B cell (primary cell): ENCODE measurements at regions not wholly inside any gene's neighbourhood (a gene's known extent, or its start where the extent isn't known, plus 50 kb on each side); places are given as distances from the start of the nearest gene placed in this dataset.
"Not testable (repeated sequence)": the region's sequence is repeated elsewhere in the genome, so short reads cannot be mapped to it uniquely, and the experiment has no call there.

ENCODE experiments used
- ATAC-seq: fragments of 200-7000 bp; cut with Tn5 transposase; one replicate; pipeline ENCODE4 v1.10.0; 2021; ENCODE audit warnings: low read depth, mild to moderate bottlenecking, moderate number of reproducible peaks, moderate library complexity
- CTCF ChIA-PET: fragments of 350-600 bp; sonication (Branson Sonifier 250); formaldehyde crosslinking; loops from one replicate; lab custom pipeline; 2021; ENCODE audit warnings: antibody characterized with exemption, inconsistent platforms; lab: Charles Lee
- POLR2A ChIA-PET: fragments of 350-600 bp; sonication (Branson Sonifier 250); formaldehyde crosslinking; loops from one replicate; lab custom pipeline; 2021; ENCODE audit warnings: antibody characterized with exemption; lab: Charles Lee
- DNase-seq: peaks from one replicate; pipeline ENCODE4 v3.0.0; 2013
- H2AFZ ChIP-seq: 2 replicates; pipeline ENCODE4 v1.6.1; 2012; ENCODE audit warnings: mild to moderate bottlenecking, low read depth, low read length; ENCODE audit not compliant: insufficient read depth, poor library complexity, severe bottlenecking
- H3K27ac ChIP-seq, 2 donors: 1 replicate in 1 of 2; 2 replicates in 1 of 2; pipeline ENCODE4 v1.5.1; 2012 to 2013; ENCODE audit warnings: low read length in 2 of 2, mild to moderate bottlenecking in 2 of 2, moderate library complexity in 1 of 2
- H3K27me3 ChIP-seq, 4 experiments: fragments of 200-600 bp in 1 of 4; sonication (generic) in 1 of 4; replicated peaks in 1 of 4; 1 replicate in 2 of 4; 2 replicates in 2 of 4; pipeline versions ENCODE4 v1.6.1 to v1.7.0; 2013 to 2016; ENCODE audit warnings: low read length in 3 of 4, mild to moderate bottlenecking in 2 of 4, mixed read lengths in 1 of 4, moderate library complexity in 1 of 4; ENCODE audit not compliant: insufficient read depth in 4 of 4, control insufficient read depth in 3 of 4; ENCODE audit errors: control extremely low read depth in 1 of 4
- H3K36me3 ChIP-seq, 2 experiments: replicated peaks in 1 of 2; 1 replicate in 1 of 2; 2 replicates in 1 of 2; pipeline versions ENCODE4 v1.6.1 to v1.7.1; 2013; ENCODE audit warnings: low read length in 1 of 2; ENCODE audit not compliant: insufficient read depth in 2 of 2, control insufficient read depth in 1 of 2; ENCODE audit errors: control extremely low read depth in 1 of 2, extremely low read depth in 1 of 2
- H3K4me1 ChIP-seq, 2 donors: fragments of 200-600 bp in 1 of 2; sonication (generic) in 1 of 2; 1 replicate in 1 of 2; 2 replicates in 1 of 2; pipeline versions ENCODE4 v1.5.1 to v1.6.1; 2013 to 2017; ENCODE audit warnings: low read length in 2 of 2; ENCODE audit not compliant: control insufficient read depth in 2 of 2, insufficient read depth in 2 of 2
- H3K4me2 ChIP-seq: replicated peaks from 2 replicates; pipeline ENCODE3; 2012; ENCODE audit warnings: mild to moderate bottlenecking, low read depth, low read length; ENCODE audit not compliant: poor library complexity, severe bottlenecking
- H3K4me3 ChIP-seq, 5 experiments: fragments of 200-600 bp in 1 of 5; sonication (generic) in 1 of 5; 1 replicate in 3 of 5; 2 replicates in 2 of 5; pipeline versions ENCODE4 v1.5.1 to v1.7.0; 2011 to 2016; ENCODE audit warnings: low read length in 4 of 5, mild to moderate bottlenecking in 4 of 5, low read depth in 2 of 5, control low read depth in 1 of 5, moderate library complexity in 1 of 5; ENCODE audit not compliant: insufficient read depth in 1 of 5; ENCODE audit errors: control extremely low read depth in 1 of 5, extremely low read depth in 1 of 5
- H3K79me2 ChIP-seq: fragments of 200-600 bp; sonication (generic); one replicate; pipeline ENCODE4 v1.6.0; 2016; ENCODE audit warnings: low read length; ENCODE audit not compliant: control insufficient read depth, insufficient read depth
- H3K9ac ChIP-seq: fragments of 200-600 bp; sonication (generic); 2 replicates; pipeline ENCODE4 v1.6.1; 2017; ENCODE audit warnings: mild to moderate bottlenecking, low read length, moderate library complexity
- H3K9me3 ChIP-seq, 3 donors: one replicate each; pipeline versions ENCODE4 v1.6.1 to v1.7.1; 2013; ENCODE audit warnings: low read length in 2 of 3; ENCODE audit not compliant: control insufficient read depth in 2 of 3, insufficient read depth in 1 of 3; ENCODE audit errors: control extremely low read depth in 1 of 3
- H4K20me1 ChIP-seq: 2 replicates; pipeline ENCODE4 v1.6.0; 2012; ENCODE audit warnings: mild to moderate bottlenecking, low read length; ENCODE audit not compliant: insufficient read depth, control insufficient read depth, poor library complexity, severe bottlenecking
- H3K27ac Mint-ChIP-seq: one replicate; pipeline ENCODE4 v1.8.0; 2021; ENCODE audit warnings: mixed read lengths
- H3K27me3 Mint-ChIP-seq: one replicate; pipeline ENCODE4 v1.8.0; 2021; ENCODE audit warnings: mixed read lengths
- H3K4me1 Mint-ChIP-seq: one replicate; pipeline ENCODE4 v1.8.0; 2021; ENCODE audit warnings: mixed read lengths
- H3K4me3 Mint-ChIP-seq: one replicate; pipeline ENCODE4 v1.8.0; 2021; ENCODE audit warnings: mixed read lengths
- H3K9me3 Mint-ChIP-seq: one replicate; pipeline ENCODE4 v1.8.0; 2022; ENCODE audit warnings: mixed read lengths; ENCODE audit not compliant: insufficient read depth
- EZH2 ChIP-seq: IDR thresholded peaks from 2 replicates; pipeline ENCODE4 v1.6.1; 2012; ENCODE audit warnings: borderline replicate concordance, low read depth, mild to moderate bottlenecking, moderate library complexity, low read length; ENCODE audit not compliant: insufficient read depth, poor library complexity, severe bottlenecking
- WGBS: methylation state at CpG from one replicate; pipeline ENCODE4 v1.1.5; 2013; ENCODE audit warnings: missing lambda C conversion rate; ENCODE audit not compliant: insufficient coverage; 5-methylcytosine and 5-hydroxymethylcytosine counted together
- intact Hi-C: fragments of 100-400 bp; cut with micrococcal nuclease; formaldehyde crosslinking; loops from one replicate; pipeline ENCODE4 v1.10.0; 2022
- TF ChIP-seq, protein P1 (sequence below): fragments of 200-600 bp; IDR thresholded peaks from one replicate; pipeline ENCODE4 v1.8.0; 2022; ENCODE audit warnings: antibody characterized with exemption, mild to moderate bottlenecking

DNA sequence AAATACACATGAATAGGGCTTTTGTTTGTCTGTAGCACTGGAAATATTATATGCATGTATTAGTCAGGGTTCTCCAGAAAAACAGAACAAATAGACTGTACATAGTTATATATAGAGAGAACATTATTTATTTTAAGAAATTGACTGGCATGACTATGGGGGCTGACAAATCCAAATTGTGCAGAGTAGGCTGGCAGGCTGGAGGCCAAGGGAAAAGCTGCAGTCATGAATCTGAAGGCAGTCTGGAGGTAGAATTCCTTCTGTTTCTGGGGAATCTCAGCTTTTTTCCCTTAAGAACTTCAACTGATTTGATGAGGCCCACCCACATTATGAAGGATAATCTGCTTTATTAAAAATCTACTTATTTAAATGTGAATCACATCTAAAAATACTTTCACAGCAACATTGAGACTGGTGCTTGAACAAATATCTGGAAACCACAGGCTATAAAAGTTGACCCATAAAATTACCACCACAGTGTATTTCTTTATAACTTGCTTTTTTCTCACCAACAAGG is 344.2 kb upstream of the KIAA1217 start:
- no peak overlapping the region for H3K4me2 ChIP-seq
- TF ChIP-seq EZH2, result no peak
- TF ChIP-seq, protein P1, sequence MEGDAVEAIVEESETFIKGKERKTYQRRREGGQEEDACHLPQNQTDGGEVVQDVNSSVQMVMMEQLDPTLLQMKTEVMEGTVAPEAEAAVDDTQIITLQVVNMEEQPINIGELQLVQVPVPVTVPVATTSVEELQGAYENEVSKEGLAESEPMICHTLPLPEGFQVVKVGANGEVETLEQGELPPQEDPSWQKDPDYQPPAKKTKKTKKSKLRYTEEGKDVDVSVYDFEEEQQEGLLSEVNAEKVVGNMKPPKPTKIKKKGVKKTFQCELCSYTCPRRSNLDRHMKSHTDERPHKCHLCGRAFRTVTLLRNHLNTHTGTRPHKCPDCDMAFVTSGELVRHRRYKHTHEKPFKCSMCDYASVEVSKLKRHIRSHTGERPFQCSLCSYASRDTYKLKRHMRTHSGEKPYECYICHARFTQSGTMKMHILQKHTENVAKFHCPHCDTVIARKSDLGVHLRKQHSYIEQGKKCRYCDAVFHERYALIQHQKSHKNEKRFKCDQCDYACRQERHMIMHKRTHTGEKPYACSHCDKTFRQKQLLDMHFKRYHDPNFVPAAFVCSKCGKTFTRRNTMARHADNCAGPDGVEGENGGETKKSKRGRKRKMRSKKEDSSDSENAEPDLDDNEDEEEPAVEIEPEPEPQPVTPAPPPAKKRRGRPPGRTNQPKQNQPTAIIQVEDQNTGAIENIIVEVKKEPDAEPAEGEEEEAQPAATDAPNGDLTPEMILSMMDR, result no peak
- H3K9ac ChIP-seq, result no peak overlapping the region
- H2AFZ ChIP-seq, result no peak overlapping the region
- no peak for ATAC-seq
- Mint-ChIP-seq H3K27me3 (no peaks in the 10 kb centered on the region), H3K4me3 (no peak overlapping the region), H3K27ac (no peak overlapping the region), H3K9me3 (no peaks in the 10 kb centered on the region), H3K4me1 (no peaks in the 10 kb centered on the region)
- H3K9me3 ChIP-seq, result no peaks in the 10 kb centered on the region
- no peak for DNase-seq
- H3K36me3 ChIP-seq, result no peaks in the 10 kb centered on the region
- H3K79me2 ChIP-seq, result no peaks in the 10 kb centered on the region
- no peaks in the 10 kb centered on the region for H4K20me1 ChIP-seq
- H3K4me1 ChIP-seq, result no peaks in the 10 kb centered on the region
- intact Hi-C loops, result no loop called here
- CTCF ChIA-PET, result no interaction called here
- no peaks in the 10 kb centered on the region for H3K27me3 ChIP-seq
- POLR2A ChIA-PET, result no interaction called here
- no peak overlapping the region for H3K4me3 ChIP-seq
- H3K27ac ChIP-seq, result no peak overlapping the region

DNA sequence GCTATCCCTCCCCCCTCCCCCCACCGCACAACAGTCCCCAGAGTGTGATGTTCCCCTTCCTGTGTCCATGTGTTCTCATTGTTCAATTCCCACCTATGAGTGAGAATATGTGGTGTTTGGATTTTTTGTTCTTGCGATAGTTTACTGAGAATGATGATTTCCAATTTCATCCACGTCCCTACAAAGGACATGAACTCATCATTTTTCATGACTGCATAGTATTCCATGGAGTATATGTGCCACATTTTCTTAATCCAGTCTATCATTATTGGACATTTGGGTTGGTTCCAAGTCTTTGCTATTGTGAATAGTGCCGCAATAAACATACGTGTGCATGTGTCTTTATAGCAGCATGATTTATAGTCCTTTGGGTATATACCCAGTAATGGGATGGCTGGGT is 342.0 kb upstream of the KIAA1217 start:
- H2AFZ ChIP-seq, H3K4me1 ChIP-seq, CTCF ChIA-PET, H3K27ac Mint-ChIP-seq, ATAC-seq, H3K4me3 Mint-ChIP-seq, H3K4me2 ChIP-seq, H3K27me3 ChIP-seq, H3K27me3 Mint-ChIP-seq, intact Hi-C loops, H3K79me2 ChIP-seq, H3K9ac ChIP-seq, DNase-seq, H3K36me3 ChIP-seq, POLR2A ChIA-PET, H3K4me3 ChIP-seq, H3K9me3 Mint-ChIP-seq, H3K9me3 ChIP-seq, H3K27ac ChIP-seq, H4K20me1 ChIP-seq, H3K4me1 Mint-ChIP-seq: not testable (repeated sequence)
- no CpG with 5 or more reads among the region's 5 CpGs for WGBS
